ENCODE measurements at regions not wholly inside any gene's neighbourhood (a gene's known extent, or its start where the extent isn't known, plus 50 kb on each side); places are given as distances from the start of the nearest gene placed in this dataset.

DNA sequence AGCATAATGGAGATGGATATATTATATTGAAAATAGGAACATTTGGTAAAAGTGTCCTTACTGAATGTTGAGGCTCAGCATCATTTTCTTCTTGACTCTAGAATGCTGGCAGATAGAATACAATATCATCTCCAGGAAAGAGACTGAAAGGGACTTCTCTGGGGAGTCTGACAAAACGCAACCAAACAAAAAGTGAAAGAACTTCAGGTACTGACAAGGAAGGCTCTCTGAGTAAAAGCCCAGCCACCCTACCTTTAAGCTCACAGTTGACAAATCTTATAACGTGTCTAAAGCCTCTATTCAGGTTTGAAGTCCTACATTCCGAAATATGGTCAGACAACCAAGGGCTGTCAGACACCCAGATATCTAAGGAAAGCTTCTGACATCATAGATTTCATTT lies 590.8 kb downstream of the SOX6 start:
- no peak for TF ChIP-seq GATA2 (IDR thresholded peaks at IDR 0.05; ENCODE audit: low read depth, low read length)
- no peak for TF ChIP-seq GATA3 (IDR thresholded peaks at IDR 0.05; ENCODE audit: low read depth, low read length)

Data from SH-SY5Y (cell line).